HEK293 (cell line): ENCODE measurements at regions not wholly inside any gene's neighbourhood (a gene's known extent, or its start where the extent isn't known, plus 50 kb on each side); places are given as distances from the start of the nearest gene placed in this dataset.

Experiments
- CTCF ChIA-PET: fragments of 350-600 bp; formaldehyde crosslinking; extraction: SDS; loops from one replicate; lab custom pipeline; 2021; ENCODE audit warnings: antibody characterized with exemption; lab: Yijun Ruan, JAX
- POLR2A ChIA-PET: fragments of 300-600 bp; formaldehyde crosslinking; extraction: SDS; loops from one replicate; lab custom pipeline; 2020; ENCODE audit warnings: antibody characterized with exemption, inconsistent platforms; lab: Yijun Ruan, JAX
- H3K27ac ChIP-seq: fragments of 200-500 bp; sonication (Bioruptor generic); 2 replicates; pipeline ENCODE4 v1.5.1; 2014; ENCODE audit warnings: low read depth, low read length, control low read depth, inconsistent platforms; ENCODE audit errors: extremely low read depth
- H3K36me3 ChIP-seq, 2 experiments: fragments of 200-500 bp in 1 of 2; sonication (Bioruptor generic) in 1 of 2; 1 replicate in 1 of 2; 2 replicates in 1 of 2; pipeline ENCODE4 v1.5.1; 2014 to 2017; ENCODE audit warnings: inconsistent platforms in 2 of 2, low read length in 2 of 2; ENCODE audit not compliant: control insufficient read depth in 2 of 2, insufficient read depth in 1 of 2
- H3K4me1 ChIP-seq: fragments of 200-500 bp; sonication (Bioruptor generic); 2 replicates; pipeline ENCODE4 v1.5.1; 2014; ENCODE audit warnings: mild to moderate bottlenecking, low read length, inconsistent platforms; ENCODE audit not compliant: control insufficient read depth, insufficient read depth
- H3K4me3 ChIP-seq: 2 replicates; pipeline ENCODE4 v1.5.1; 2011; ENCODE audit warnings: low read depth, mild to moderate bottlenecking, control low read depth, low read length, moderate library complexity
- H3K9me3 ChIP-seq: fragments of 200-500 bp; sonication (Bioruptor generic); 2 replicates; pipeline ENCODE4 v1.5.1; 2014; ENCODE audit warnings: low read depth, low read length, inconsistent platforms; ENCODE audit not compliant: control insufficient read depth, insufficient read depth
- ATF2 ChIP-seq: fragments of 450-650 bp; formaldehyde crosslinking; IDR thresholded peaks from 2 replicates; pipeline ENCODE4 v1.5.1; 2016; ENCODE audit warnings: missing biosample characterization, missing genetic modification characterization, low read depth
- BCL11B ChIP-seq: fragments of 450-650 bp; formaldehyde crosslinking; IDR thresholded peaks from 2 replicates; pipeline ENCODE4 v1.5.1; 2016; ENCODE audit warnings: low read depth, missing biosample characterization, missing genetic modification characterization
- GLI4 ChIP-seq: fragments of 450-650 bp; formaldehyde crosslinking; IDR thresholded peaks from 2 replicates; pipeline ENCODE4 v1.5.1; 2016; ENCODE audit warnings: missing biosample characterization, missing genetic modification characterization
- KLF8 ChIP-seq: fragments of 450-650 bp; formaldehyde crosslinking; IDR thresholded peaks from 2 replicates; pipeline ENCODE4 v1.5.1; 2016; ENCODE audit warnings: missing biosample characterization, missing genetic modification characterization
- MYNN ChIP-seq: fragments of 450-650 bp; formaldehyde crosslinking; IDR thresholded peaks from 2 replicates; pipeline ENCODE4 v1.5.1; 2016; ENCODE audit warnings: missing biosample characterization, missing genetic modification characterization, borderline replicate concordance
- OVOL3 ChIP-seq: fragments of 450-650 bp; formaldehyde crosslinking; IDR thresholded peaks from 2 replicates; pipeline ENCODE4 v1.5.1; 2016; ENCODE audit warnings: missing biosample characterization, missing genetic modification characterization
- PATZ1 ChIP-seq: fragments of 450-650 bp; formaldehyde crosslinking; IDR thresholded peaks from 2 replicates; pipeline ENCODE4 v1.5.1; 2016; ENCODE audit warnings: missing biosample characterization, missing genetic modification characterization
- SCRT1 ChIP-seq: fragments of 450-650 bp; formaldehyde crosslinking; IDR thresholded peaks from 2 replicates; pipeline ENCODE4 v1.5.1; 2016; ENCODE audit warnings: missing biosample characterization, missing genetic modification characterization, borderline replicate concordance
- ZFP37 ChIP-seq: fragments of 450-650 bp; formaldehyde crosslinking; IDR thresholded peaks from 2 replicates; pipeline ENCODE4 v1.5.1; 2016; ENCODE audit warnings: missing biosample characterization, missing genetic modification characterization
- ZNF114 ChIP-seq: fragments of 450-650 bp; formaldehyde crosslinking; IDR thresholded peaks from 2 replicates; pipeline ENCODE4 v1.5.0; 2017; ENCODE audit warnings: missing biosample characterization, missing genetic modification characterization
- ZNF121 ChIP-seq: fragments of 450-650 bp; formaldehyde crosslinking; IDR thresholded peaks from 2 replicates; pipeline ENCODE4 v1.5.1; 2016; ENCODE audit warnings: missing biosample characterization, missing genetic modification characterization
- ZNF132 ChIP-seq: fragments of 450-650 bp; formaldehyde crosslinking; IDR thresholded peaks from 2 replicates; pipeline ENCODE4 v1.5.1; 2017; ENCODE audit warnings: missing biosample characterization, missing genetic modification characterization, borderline replicate concordance
- ZNF175 ChIP-seq: fragments of 450-650 bp; formaldehyde crosslinking; IDR thresholded peaks from 2 replicates; pipeline ENCODE4 v1.5.1; 2016; ENCODE audit warnings: missing biosample characterization, missing genetic modification characterization
- ZNF19 ChIP-seq: fragments of 450-650 bp; formaldehyde crosslinking; IDR thresholded peaks from 2 replicates; pipeline ENCODE4; 2016; ENCODE audit warnings: missing biosample characterization, missing genetic modification characterization, low read depth
- ZNF394 ChIP-seq: fragments of 450-650 bp; formaldehyde crosslinking; IDR thresholded peaks from 2 replicates; pipeline ENCODE4 v1.5.1; 2016; ENCODE audit warnings: missing biosample characterization, missing genetic modification characterization, mild to moderate bottlenecking, moderate library complexity, borderline replicate concordance
- ZNF426 ChIP-seq: fragments of 450-650 bp; formaldehyde crosslinking; IDR thresholded peaks from 2 replicates; pipeline ENCODE4 v1.5.1; 2017; ENCODE audit warnings: missing biosample characterization, missing genetic modification characterization, mild to moderate bottlenecking, inconsistent platforms, moderate library complexity
- ZNF449 ChIP-seq: fragments of 450-650 bp; formaldehyde crosslinking; IDR thresholded peaks from 2 replicates; pipeline ENCODE4 v1.5.1; 2017; ENCODE audit warnings: missing biosample characterization, mild to moderate bottlenecking, missing genetic modification characterization, moderate library complexity
- ZNF654 ChIP-seq: fragments of 450-650 bp; formaldehyde crosslinking; IDR thresholded peaks from 2 replicates; pipeline ENCODE4 v1.5.1; 2016; ENCODE audit warnings: low read depth, missing biosample characterization, missing genetic modification characterization
- TF ChIP-seq, protein P1 (sequence below): fragments of 450-650 bp; formaldehyde crosslinking; IDR thresholded peaks from 2 replicates; pipeline ENCODE4 v1.5.1; 2016; ENCODE audit warnings: missing biosample characterization, missing genetic modification characterization
- TF ChIP-seq, protein P2 (sequence below): fragments of 450-650 bp; formaldehyde crosslinking; IDR thresholded peaks from 2 replicates; pipeline ENCODE4 v1.5.1; 2016; ENCODE audit warnings: missing biosample characterization, missing genetic modification characterization

DNA sequence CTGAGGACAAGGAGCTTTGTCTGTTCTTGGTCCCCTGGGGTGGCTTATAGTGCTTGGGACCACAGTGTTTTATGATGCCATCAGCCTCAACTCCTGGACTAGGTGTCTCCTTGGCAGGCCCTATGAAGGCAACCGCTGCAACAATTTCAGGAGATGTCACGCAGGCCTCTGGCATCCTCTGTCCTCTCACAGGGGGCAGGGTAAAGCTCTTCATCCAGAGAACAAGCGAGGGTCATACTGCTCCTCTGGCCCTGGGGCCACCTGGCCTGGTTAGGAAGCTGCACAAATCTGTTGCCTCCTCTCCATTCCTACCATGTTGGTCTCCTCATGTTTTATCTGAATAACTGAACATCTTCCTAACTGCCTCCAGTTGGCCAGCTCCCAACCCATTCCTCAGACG lies 148.9 kb upstream of the SPEF2 start:
- no peaks in the 10 kb centered on the region for H3K4me1 ChIP-seq
- H3K36me3 ChIP-seq, result no peaks in the 10 kb centered on the region
- CTCF ChIA-PET, result interaction anchor here (1.2 kb wide), 1 partner anchor 33 kb away, joined by 5 read pairs; no protein-coding TSS in a partner anchor
- no peak overlapping the region for H3K27ac ChIP-seq
- H3K4me3 ChIP-seq, result no peak overlapping the region
- TF ChIP-seq ZNF132 (tag by site-specific recombination) (no peak), ZNF426 (no peak), ZNF114 (no peak), OVOL3 (no peak), ZNF449 (tag by site-specific recombination) (no peak), ATF2 (tag by site-specific recombination) (no peak)
- TF ChIP-seq, all 188 proteins: peak for 0
- POLR2A ChIA-PET, result no interaction called here
- H3K9me3 ChIP-seq, result no peaks in the 10 kb centered on the region

GRCh38 chr5:35466746-35467145 lies 150.9 kb upstream of the SPEF2 start:
- Histone ChIP-seq H3K9me3 (no peaks in the 10 kb centered on the region), H3K4me3 (no peak overlapping the region), H3K27ac (no peak overlapping the region), H3K4me1 (no peaks in the 10 kb centered on the region), H3K36me3 (no peaks in the 10 kb centered on the region)
- ChIA-PET CTCF (interaction anchor here (0.8 kb wide), 1 partner anchor 22 kb away, joined by 3 read pairs; no protein-coding TSS in a partner anchor), POLR2A (no interaction called here)
- TF ChIP-seq ZNF175 (tag by site-specific recombination), result no peak
- TF ChIP-seq ZNF19 (tag by site-specific recombination), result no peak
- TF ChIP-seq BCL11B (tag by site-specific recombination), result no peak
- TF ChIP-seq ZNF654 (tag by site-specific recombination), result no peak

- Histone ChIP-seq H3K27ac (no peak overlapping the region), H3K4me1 (no peaks in the 10 kb centered on the region), H3K9me3 (no peaks in the 10 kb centered on the region), H3K36me3 (no peaks in the 10 kb centered on the region), H3K4me3 (no peak overlapping the region)
- POLR2A ChIA-PET, result no interaction called here
- TF ChIP-seq ZNF394 (tag by site-specific recombination) (no peak), ZNF121 (tag by site-specific recombination) (no peak), GLI4 (tag by site-specific recombination) (no peak), ZFP37 (no peak), MYNN (no peak), KLF8 (tag by site-specific recombination) (no peak), SCRT1 (tag by site-specific recombination) (no peak), PATZ1 (no peak)
- TF ChIP-seq, protein P1, sequence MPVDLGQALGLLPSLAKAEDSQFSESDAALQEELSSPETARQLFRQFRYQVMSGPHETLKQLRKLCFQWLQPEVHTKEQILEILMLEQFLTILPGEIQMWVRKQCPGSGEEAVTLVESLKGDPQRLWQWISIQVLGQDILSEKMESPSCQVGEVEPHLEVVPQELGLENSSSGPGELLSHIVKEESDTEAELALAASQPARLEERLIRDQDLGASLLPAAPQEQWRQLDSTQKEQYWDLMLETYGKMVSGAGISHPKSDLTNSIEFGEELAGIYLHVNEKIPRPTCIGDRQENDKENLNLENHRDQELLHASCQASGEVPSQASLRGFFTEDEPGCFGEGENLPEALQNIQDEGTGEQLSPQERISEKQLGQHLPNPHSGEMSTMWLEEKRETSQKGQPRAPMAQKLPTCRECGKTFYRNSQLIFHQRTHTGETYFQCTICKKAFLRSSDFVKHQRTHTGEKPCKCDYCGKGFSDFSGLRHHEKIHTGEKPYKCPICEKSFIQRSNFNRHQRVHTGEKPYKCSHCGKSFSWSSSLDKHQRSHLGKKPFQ (tag by site-specific recombination), result no peak
- TF ChIP-seq, protein P2, sequence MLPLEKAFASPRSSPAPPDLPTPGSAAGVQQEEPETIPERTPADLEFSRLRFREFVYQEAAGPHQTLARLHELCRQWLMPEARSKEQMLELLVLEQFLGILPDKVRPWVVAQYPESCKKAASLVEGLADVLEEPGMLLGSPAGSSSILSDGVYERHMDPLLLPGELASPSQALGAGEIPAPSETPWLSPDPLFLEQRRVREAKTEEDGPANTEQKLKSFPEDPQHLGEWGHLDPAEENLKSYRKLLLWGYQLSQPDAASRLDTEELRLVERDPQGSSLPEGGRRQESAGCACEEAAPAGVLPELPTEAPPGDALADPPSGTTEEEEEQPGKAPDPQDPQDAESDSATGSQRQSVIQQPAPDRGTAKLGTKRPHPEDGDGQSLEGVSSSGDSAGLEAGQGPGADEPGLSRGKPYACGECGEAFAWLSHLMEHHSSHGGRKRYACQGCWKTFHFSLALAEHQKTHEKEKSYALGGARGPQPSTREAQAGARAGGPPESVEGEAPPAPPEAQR, result no peak
- CTCF ChIA-PET, result interaction anchor here (0.7 to 0.9 kb wide), 2 partner anchors 29 to 61 kb away, joined by 3 to 5 read pairs; no protein-coding TSS in a partner anchor
These were observed 152.9 kb upstream of the SPEF2 start for GRCh38 chr5:35464757-35465156.
